HCT116 (cell line): ENCODE measurements at regions not wholly inside any gene's neighbourhood (a gene's known extent, or its start where the extent isn't known, plus 50 kb on each side); places are given as distances from the start of the nearest gene placed in this dataset.

Source experiments
- ATAC-seq: fragments of 200-7000 bp; cut with Tn5 transposase; 2 replicates; pipeline ENCODE4 v1.9.1; 2020; ENCODE audit warnings: mild to moderate bottlenecking, moderate library complexity
- BruUV-seq: library from RNA; stranded (reverse); fragments of 400-500 nt; replicated peaks from 2 replicates; lab custom pipeline; 2021; lab: Mats Ljungman, UMichigan
- CTCF ChIA-PET: fragments of 300-600 bp; sonication (Branson Sonifier 250); formaldehyde crosslinking; loops from one replicate; lab custom pipeline; 2021; ENCODE audit warnings: antibody characterized with exemption; lab: Charles Lee
- POLR2A ChIA-PET: fragments of 300-600, 350-600 bp; sonication (Branson Sonifier 250); formaldehyde crosslinking; loops from one replicate; lab custom pipeline; 2021; ENCODE audit warnings: antibody characterized with exemption; lab: Charles Lee
- RAD21 ChIA-PET, 2 experiments: fragments of 300-600 bp; sonication (Branson Sonifier 250); formaldehyde crosslinking; loops; one replicate each; lab custom pipeline; 2023; ENCODE audit warnings: low total read pairs in 2 of 2; ENCODE audit not compliant: uncharacterized antibody in 2 of 2, unreplicated experiment in 2 of 2, low non-redundant PET in 1 of 2; lab: Charles Lee
- DNase-seq: peaks from one replicate; pipeline ENCODE4 v3.0.0-alpha.2; 2010; ENCODE audit warnings: low read depth, low spot score
- H2AFZ ChIP-seq: fragments of 200-600 bp; shearing (Covaris generic), sonication (generic); 2 replicates; pipeline ENCODE4 v1.6.1; 2017; ENCODE audit warnings: low read depth, mixed run types, mixed read lengths, antibody characterized with exemption, low read length; ENCODE audit not compliant: poor library complexity, severe bottlenecking
- H3K27ac ChIP-seq: 2 replicates; pipeline ENCODE4 v1.5.1; 2012; ENCODE audit warnings: low read depth, low read length
- H3K27me3 ChIP-seq: fragments of 200-600 bp; sonication (generic); 2 replicates; pipeline ENCODE4 v1.6.1; 2016; ENCODE audit warnings: mixed run types, low read length, mixed read lengths; ENCODE audit not compliant: insufficient read depth
- H3K36me3 ChIP-seq, 2 experiments: fragments of 200-500 bp in 1 of 2; fragments of 200-600 bp in 1 of 2; sonication (Bioruptor generic) in 1 of 2; sonication (generic) in 1 of 2; 2 replicates each; pipeline versions ENCODE4 v1.5.1 to v1.6.1; 2014 to 2016; ENCODE audit warnings: low read length in 2 of 2, inconsistent platforms in 1 of 2, mixed read lengths in 1 of 2, mixed run types in 1 of 2; ENCODE audit not compliant: insufficient read depth in 2 of 2, control insufficient read depth in 1 of 2
- H3K4me1 ChIP-seq, 2 experiments: fragments of 200-600 bp in 1 of 2; sonication (generic) in 1 of 2; 2 replicates each; pipeline versions ENCODE4 v1.5.1 to v1.6.1; 2012 to 2017; ENCODE audit warnings: low read length in 2 of 2, inconsistent platforms in 1 of 2, mild to moderate bottlenecking in 1 of 2, mixed read lengths in 1 of 2, mixed run types in 1 of 2, moderate library complexity in 1 of 2; ENCODE audit not compliant: insufficient read depth in 2 of 2, control insufficient read depth in 1 of 2
- H3K4me2 ChIP-seq: fragments of 200-600 bp; sonication (generic); 2 replicates; pipeline ENCODE4 v1.6.1; 2017; ENCODE audit warnings: mixed run types, low read length, mixed read lengths
- H3K4me3 ChIP-seq, 2 experiments: fragments of 200-600 bp in 1 of 2; sonication (generic) in 1 of 2; replicated peaks in 1 of 2; 2 replicates each; pipeline ENCODE4 v1.5.1; 2011 to 2016; ENCODE audit warnings: low read length in 2 of 2, control low read depth in 1 of 2, low read depth in 1 of 2, mild to moderate bottlenecking in 1 of 2, mixed read lengths in 1 of 2, mixed run types in 1 of 2
- H3K79me2 ChIP-seq: fragments of 200-600 bp; sonication (generic); 2 replicates; pipeline ENCODE4 v1.6.1; 2017; ENCODE audit warnings: mild to moderate bottlenecking, mixed run types, low read length, moderate library complexity, mixed read lengths; ENCODE audit not compliant: insufficient read depth
- H3K9ac ChIP-seq: fragments of 200-600 bp; sonication (generic); 2 replicates; pipeline ENCODE4 v1.6.1; 2016; ENCODE audit warnings: low read length, mixed read lengths
- H3K9me2 ChIP-seq: fragments of 200-600 bp; sonication (generic), shearing (Covaris generic); 2 replicates; pipeline ENCODE4 v1.6.1; 2017; ENCODE audit warnings: mixed run types, mild to moderate bottlenecking, moderate library complexity; ENCODE audit not compliant: insufficient read depth
- H3K9me3 ChIP-seq, 2 experiments: fragments of 200-500 bp in 1 of 2; fragments of 200-600 bp in 1 of 2; sonication (Bioruptor generic) in 1 of 2; sonication (generic) in 1 of 2; 2 replicates each; pipeline ENCODE4 v1.6.1; 2014 to 2017; ENCODE audit warnings: low read length in 2 of 2, mixed read lengths in 2 of 2, inconsistent platforms in 1 of 2, low read depth in 1 of 2, mild to moderate bottlenecking in 1 of 2, mixed run types in 1 of 2, moderate library complexity in 1 of 2; ENCODE audit not compliant: control insufficient read depth in 1 of 2, insufficient read depth in 1 of 2
- H4K20me1 ChIP-seq: fragments of 200-600 bp; sonication (generic), shearing (Covaris generic); 2 replicates; pipeline ENCODE4 v1.6.1; 2017; ENCODE audit warnings: mixed run types, mild to moderate bottlenecking, moderate library complexity; ENCODE audit not compliant: insufficient read depth
- ATF3 ChIP-seq: IDR thresholded peaks from 2 replicates; pipeline ENCODE4 v1.6.1; 2012
- FOSL1 ChIP-seq: IDR thresholded peaks from 2 replicates; pipeline ENCODE4 v1.6.1; 2012; ENCODE audit warnings: low read depth
- JUND ChIP-seq: IDR thresholded peaks from 2 replicates; pipeline ENCODE4 v1.6.1; 2012
- MAX ChIP-seq: IDR thresholded peaks from 2 replicates; pipeline ENCODE4 v1.6.1; 2012
- REST ChIP-seq: IDR thresholded peaks from 2 replicates; pipeline ENCODE4 v1.6.1; 2012; ENCODE audit warnings: low read depth
- SRF ChIP-seq: IDR thresholded peaks from 2 replicates; pipeline ENCODE4 v1.6.1; 2012; ENCODE audit warnings: low read depth
- YY1 ChIP-seq: IDR thresholded peaks from 2 replicates; pipeline ENCODE4 v1.6.1; 2011; ENCODE audit warnings: low read length, low read depth, moderate library complexity, mild to moderate bottlenecking; ENCODE audit not compliant: insufficient replicate concordance; ENCODE audit errors: extremely low read depth
- intact Hi-C: fragments of 100-400 bp; cut with micrococcal nuclease; formaldehyde crosslinking; loops from 2 replicates; pipeline ENCODE4 v1.10.0; 2022

GRCh38 chr2:13351068-13351467 is 634.3 kb downstream of the TRIB2 start (continued):
- TF ChIP-seq REST (no peak), FOSL1 (no peak)

GRCh38 chr2:13353083-13353482 is 636.3 kb downstream of the TRIB2 start:
- no peaks in the 10 kb centered on the region for H3K27me3 ChIP-seq
- ATAC-seq, result no peak
- H3K9ac ChIP-seq, result no peak overlapping the region
- no peak overlapping the region for H2AFZ ChIP-seq
- H3K4me3 ChIP-seq, result no peak overlapping the region
- ChIA-PET RAD21 (no interaction called here), POLR2A (no interaction called here), CTCF (no interaction called here)
- H3K4me1 ChIP-seq, result no peaks in the 10 kb centered on the region
- no peaks in the 10 kb centered on the region for H3K79me2 ChIP-seq
- BruUV-seq, result no TSS peak
- no peaks in the 10 kb centered on the region for H3K9me2 ChIP-seq
- H3K4me2 ChIP-seq, result no peak overlapping the region
- H3K27ac ChIP-seq, result no peak overlapping the region
- no peaks in the 10 kb centered on the region for H4K20me1 ChIP-seq
- intact Hi-C loops, result no loop called here
- H3K36me3 ChIP-seq, result no peaks in the 10 kb centered on the region
- DNase-seq, result no peak
- no peak for TF ChIP-seq JUND
- TF ChIP-seq ATF3, result no peak
- no peak for TF ChIP-seq MAX
- TF ChIP-seq YY1, result no peak
- no peak for TF ChIP-seq SRF
- H3K9me3 ChIP-seq, result peaks cover 3 to 15% of the 10 kb centered on the region in 2 experiments; a peak in 2 of 4 replicates
